Umbilical cord (tissue), 1 donor: ENCODE measurements at regions not wholly inside any gene's neighbourhood (a gene's known extent, or its start where the extent isn't known, plus 50 kb on each side); places are given as distances from the start of the nearest gene placed in this dataset.
"Not testable (repeated sequence)": the region's sequence is repeated elsewhere in the genome, so short reads cannot be mapped to it uniquely, and the experiment has no call there.

ENCODE experiments used
- DNase-seq: peaks from one replicate; pipeline ENCODE4 v3.0.0-alpha.2; 2015; ENCODE audit warnings: low spot score

GRCh38 chr2:234898534-234899053, 53.2 kb upstream of the SH3BP4 start:
- DNase-seq: no peak

GRCh38 chr2:234888442-234888841, 63.4 kb upstream of the SH3BP4 start:
- DNase-seq: not testable (repeated sequence)

DNA sequence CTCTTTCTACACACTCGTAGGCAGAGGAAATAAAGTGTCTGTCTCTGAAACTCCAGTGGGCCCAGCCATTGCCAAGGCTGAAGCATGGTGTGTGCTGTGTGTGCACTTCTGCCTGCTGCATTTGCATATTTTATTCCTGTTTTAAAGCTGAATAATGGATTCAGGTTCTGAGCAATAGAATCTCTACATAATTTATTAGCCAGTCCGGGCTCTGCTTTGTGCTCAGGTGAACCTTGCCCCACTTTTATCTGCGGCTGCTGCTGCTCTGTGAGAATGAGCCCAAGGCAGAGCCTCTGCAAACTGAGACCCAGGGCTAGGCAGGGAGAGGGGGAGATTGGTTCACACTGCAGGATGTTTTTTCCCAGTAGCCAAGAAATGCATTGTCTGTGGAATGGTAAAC, 64.6 kb upstream of the SH3BP4 start:
- DNase-seq: no peak

DNA sequence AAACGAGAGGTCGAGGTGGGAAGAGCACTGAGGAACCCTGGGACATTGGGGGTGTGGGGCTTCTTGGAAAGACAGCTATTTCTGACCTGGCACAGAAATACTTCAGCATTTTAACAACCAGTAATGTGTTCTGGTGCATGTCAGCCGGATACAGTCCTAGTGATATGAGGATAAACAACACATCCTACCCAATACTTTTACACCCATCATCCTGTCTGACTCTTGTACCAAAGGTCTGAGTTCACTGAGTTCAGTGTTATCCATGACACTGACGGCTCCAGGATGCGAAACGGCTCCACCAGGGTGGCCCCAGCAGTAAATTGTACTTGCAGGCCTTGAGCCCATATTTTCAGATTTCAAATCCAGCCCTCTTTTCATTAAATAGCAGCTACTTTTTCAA, 65.9 kb upstream of the SH3BP4 start:
- DNase-seq: peak; percentile 57

DNA sequence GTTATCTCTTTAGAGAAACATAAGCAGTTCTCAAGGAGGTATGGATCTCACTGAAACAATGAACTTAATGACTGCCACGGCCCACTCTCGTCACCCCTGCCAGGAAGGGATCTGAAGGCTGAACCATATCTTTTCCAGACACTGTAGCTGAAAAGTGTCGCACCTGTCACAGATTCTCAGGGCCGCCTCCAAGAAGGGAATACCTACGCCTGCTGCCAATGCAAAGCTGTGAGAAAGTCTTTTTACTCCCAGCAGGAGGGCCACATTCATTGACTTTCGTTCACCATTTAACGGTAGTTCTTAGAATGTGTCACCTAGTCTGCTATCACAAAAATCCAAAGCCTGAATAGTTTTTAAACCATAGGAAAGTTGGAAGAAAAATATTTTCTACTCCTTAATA, 66.7 kb upstream of the SH3BP4 start:
- DNase-seq: no peak

DNA sequence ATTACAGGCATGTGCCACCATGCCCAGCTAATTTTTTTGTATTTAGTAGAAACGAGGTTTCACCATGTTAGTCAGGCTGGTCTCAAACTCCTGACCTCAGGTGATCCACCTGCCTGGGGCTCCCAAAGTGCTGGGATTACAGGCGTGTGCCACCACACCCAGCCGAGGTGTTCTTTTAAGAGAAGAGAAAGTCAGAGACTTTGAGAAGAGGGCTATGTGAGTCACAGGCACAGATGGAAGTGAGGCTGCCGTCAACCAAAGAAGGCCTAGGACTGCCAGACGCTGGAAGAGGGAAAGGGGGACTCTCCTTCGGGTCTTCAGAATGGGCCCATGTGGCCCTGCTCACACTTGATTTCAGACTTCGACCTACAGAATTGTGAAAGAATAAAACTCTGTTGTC, 67.2 kb upstream of the SH3BP4 start:
- DNase-seq: no peak

DNA sequence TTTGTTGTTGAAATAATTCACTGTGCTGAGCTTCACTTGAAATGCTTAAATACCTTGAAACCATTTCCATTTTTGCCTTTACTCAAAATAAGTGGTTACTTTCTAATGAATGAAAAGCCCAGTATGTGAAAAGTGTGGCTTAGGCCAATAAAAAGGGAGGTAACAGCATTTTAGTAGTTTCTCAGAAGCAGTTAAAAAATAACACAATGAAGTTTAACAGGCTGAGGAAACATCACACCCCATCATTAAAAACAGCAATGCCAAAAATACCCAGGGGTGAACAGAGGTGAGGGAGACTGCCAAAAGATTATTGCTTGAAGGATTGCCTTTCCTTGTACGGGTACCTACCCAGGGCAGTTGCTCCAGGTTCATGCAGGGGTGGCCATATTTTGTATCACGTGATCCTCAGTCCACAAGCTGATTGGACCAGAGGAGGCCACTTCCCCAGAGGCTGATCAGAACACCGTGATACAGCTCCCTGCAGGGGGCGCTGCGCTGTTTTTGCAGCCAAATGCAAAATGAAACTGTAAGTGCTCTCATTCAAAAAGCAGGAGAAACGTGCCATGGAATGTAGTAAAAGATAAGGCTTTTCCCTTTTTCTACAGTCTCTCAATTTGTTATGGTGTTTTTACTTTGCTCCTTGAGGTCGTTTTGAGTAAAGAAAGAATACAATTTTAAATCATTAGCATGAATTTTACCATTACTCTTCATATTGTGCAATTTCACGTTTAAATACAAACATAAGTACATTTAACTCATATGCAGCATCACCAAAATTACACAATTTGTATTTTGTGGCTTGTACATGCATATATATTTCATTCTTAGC, 70.2 kb upstream of the SH3BP4 start:
- peak; percentile 74 for DNase-seq

- DNase-seq: peak; percentile 23
These were observed 71.1 kb upstream of the SH3BP4 start for GRCh38 chr2:234880551-234881211.

DNA sequence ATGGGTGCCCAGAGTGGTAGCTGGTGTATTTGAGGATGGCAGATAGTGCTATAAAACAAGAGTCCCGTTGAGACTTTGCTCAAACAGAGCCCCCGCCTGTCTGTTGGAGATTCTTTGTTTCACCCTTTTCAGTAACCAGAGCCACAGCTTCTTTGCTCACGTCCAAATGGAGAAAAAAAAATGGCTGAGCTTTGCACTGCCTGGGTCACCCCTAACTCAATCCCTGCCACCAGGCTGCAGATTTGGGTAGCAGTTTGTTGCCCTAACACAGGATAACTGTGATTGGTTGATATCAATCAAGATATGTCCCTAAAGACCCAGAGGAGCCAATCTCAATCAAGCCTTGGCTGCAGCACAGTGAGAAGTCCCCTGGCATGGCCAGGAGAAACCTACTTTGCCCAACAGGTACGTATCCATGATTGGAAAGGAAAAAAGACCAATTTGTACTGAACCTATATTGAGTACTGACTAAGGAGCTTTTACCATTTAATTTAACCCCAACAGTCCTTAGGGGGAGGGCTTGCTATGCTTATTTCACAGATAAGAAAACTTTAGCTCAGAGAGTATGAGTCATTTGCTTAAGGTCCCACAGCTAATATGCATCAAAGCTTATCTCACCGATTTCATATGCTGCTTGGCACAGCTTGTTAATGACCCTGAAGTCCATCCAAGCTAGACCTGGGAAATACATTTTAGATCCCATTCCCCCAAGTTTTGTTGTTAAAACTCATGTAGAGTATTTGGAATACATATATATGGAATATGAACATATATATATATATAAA, 72.0 kb upstream of the SH3BP4 start:
- DNase-seq: peak; percentile 70

DNA sequence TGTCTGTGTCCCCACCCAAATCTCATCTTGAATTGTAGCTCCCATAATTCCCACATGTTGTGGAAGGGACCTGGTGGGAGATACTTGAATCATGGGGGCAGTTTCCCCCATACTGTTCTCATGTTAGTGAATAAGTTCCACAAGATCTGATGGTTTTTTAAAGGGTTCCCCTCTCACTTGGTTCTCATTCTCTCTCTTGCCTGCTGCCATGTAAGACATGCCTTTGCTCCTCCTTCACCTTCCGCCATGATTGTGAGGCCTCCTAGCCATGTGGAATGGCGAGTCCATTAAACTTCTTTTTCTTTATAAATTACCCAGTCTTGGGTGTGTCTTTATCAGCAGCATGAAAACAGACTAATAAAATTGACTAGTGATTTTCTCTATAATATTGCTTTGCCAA, 75.2 kb upstream of the SH3BP4 start:
- DNase-seq: not testable (repeated sequence)

- DNase-seq: no peak
These were observed 77.3 kb upstream of the SH3BP4 start for GRCh38 chr2:234874347-234875046.

- DNase-seq: peak; percentile 89
These were observed 78.0 kb upstream of the SH3BP4 start for GRCh38 chr2:234873828-234874173.

DNA sequence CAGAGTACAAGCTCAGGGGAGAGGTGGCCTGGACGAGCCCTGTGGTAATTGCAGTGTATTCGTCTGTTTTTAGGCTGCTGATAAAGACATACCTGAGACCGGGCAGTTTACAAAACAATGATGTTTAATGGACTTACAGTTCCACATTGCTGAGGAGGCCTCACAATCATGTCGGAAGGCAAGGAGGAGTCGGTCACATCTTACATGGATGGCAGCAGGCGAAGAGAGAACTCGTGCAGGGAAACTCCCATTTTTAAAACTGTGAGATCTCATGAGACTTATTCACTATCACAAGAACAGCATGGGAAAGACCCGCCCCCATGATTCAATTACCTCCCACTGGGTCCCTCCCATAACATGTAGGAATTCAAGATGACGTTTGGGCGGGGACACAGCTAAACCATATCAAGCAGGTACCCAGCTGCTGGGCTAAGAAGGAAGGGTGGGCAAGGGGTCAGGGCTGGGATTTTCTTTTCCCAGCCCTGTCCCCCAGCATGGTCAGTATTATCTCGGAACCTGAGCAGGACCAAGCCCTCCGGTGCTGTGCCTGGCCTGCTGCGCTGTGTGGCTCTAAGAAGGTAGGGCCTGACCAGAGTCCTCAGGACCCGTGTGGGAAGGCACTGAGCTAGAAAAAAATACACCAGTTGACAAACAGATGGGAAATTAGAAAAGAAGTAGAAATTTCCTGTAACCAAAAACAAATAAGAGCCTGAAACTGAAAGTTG, 78.6 kb upstream of the SH3BP4 start:
- DNase-seq: no peak

GRCh38 chr2:234869969-234870368, 81.8 kb upstream of the SH3BP4 start:
- DNase-seq: no peak

DNA sequence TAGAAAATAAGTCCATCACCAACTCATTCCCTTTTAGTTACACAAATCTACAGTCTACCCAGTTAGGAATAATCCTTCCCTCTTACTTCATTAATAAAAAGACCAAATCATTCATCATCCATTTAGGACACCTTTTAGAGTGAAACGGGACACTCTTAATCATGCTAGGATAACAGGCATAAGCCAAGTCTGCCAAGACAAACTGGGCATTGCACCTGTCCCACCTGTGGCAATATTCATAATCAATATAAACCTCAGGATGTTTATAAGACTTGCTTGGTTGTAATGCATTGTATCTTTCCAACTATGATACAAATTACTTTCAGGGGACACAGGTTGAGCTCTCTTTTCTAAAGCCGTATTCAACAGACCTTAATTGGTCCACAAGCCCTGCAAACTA, 82.7 kb upstream of the SH3BP4 start:
- no peak for DNase-seq

DNA sequence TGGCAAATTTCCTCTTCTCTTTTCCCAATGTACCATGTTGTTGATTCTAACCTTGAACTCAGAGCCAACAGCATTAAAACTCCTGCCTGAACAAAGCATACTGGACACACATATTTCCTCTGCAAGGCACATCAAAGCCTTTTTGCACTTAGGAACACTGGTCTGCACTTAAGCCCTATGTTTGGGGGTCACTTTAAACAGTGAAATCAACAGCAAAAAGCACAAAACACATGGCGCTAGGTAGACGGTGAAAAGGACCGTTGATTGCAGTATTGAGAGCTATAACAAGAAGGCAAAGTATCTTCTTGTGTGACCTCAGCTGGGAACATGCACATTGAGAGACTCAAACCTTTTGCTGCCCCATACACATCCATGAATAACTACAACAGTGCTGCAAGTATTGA, 83.9 kb upstream of the SH3BP4 start:
- no peak for DNase-seq

- no peak for DNase-seq
These were observed 86.2 kb upstream of the SH3BP4 start for GRCh38 chr2:234865586-234865985.

DNA sequence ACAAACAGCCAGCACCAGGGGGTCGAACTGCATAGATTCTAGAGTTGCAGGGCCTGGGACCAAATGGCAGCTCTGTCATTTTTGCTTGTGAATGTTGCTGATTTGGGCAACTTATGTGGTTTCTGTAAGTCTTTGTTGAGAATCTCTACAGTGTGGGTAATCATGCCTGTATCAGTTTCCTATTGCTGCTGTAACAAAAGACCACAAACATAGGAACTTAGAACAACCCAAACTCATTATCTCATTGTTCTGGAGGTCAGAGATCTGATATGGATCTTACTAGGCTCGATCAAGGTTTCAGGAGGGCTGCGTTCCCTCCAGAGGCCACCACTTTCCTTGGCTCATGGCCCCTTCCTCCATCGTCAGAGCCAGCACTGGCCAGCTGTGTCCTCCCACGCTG, 86.8 kb upstream of the SH3BP4 start:
- DNase-seq: no peak

GRCh38 chr2:234864506-234864905, 87.3 kb upstream of the SH3BP4 start:
- no peak for DNase-seq

- peak; percentile 30 for DNase-seq
These were observed 88.5 kb upstream of the SH3BP4 start for GRCh38 chr2:234863043-234863934.
